HepG2 (cell line): ENCODE measurements at regions not wholly inside any gene's neighbourhood (a gene's known extent, or its start where the extent isn't known, plus 50 kb on each side); places are given as distances from the start of the nearest gene placed in this dataset.

ENCODE experiments used
- FOXO1 ChIP-seq: sonication (generic); formaldehyde crosslinking; IDR thresholded peaks from 2 replicates; pipeline ENCODE4 v1.4.0; 2020; ENCODE audit warnings: missing genetic modification reagents
- JUN ChIP-seq: sonication (generic); formaldehyde crosslinking; IDR thresholded peaks from 2 replicates; pipeline ENCODE4 v1.4.0; 2020; ENCODE audit warnings: mild to moderate bottlenecking, missing genetic modification reagents
- MIER2 ChIP-seq: IDR thresholded peaks from 2 replicates; pipeline ENCODE4 v1.6.1; 2016; ENCODE audit warnings: missing biosample characterization, missing genetic modification reagents
- ZIK1 ChIP-seq: sonication (generic); formaldehyde crosslinking; IDR thresholded peaks from 2 replicates; pipeline ENCODE4 v1.5.0; 2020; ENCODE audit warnings: mild to moderate bottlenecking, low read depth, missing genetic modification reagents, borderline replicate concordance
- ZNF891 ChIP-seq: sonication (generic); formaldehyde crosslinking; IDR thresholded peaks from 2 replicates; pipeline ENCODE4 v1.5.0; 2020; ENCODE audit warnings: mild to moderate bottlenecking, missing genetic modification reagents
- TF ChIP-seq, protein P1 (sequence below): sonication (generic); formaldehyde crosslinking; IDR thresholded peaks from 2 replicates; pipeline ENCODE4 v1.5.0; 2020; ENCODE audit warnings: mild to moderate bottlenecking, missing genetic modification reagents, borderline replicate concordance
- TF ChIP-seq, protein P2 (sequence below): sonication (generic); formaldehyde crosslinking; IDR thresholded peaks from 2 replicates; pipeline ENCODE4 v1.5.1; 2020; ENCODE audit warnings: missing genetic modification reagents, mild to moderate bottlenecking, borderline replicate concordance
- TF ChIP-seq, protein P3 (sequence below): sonication (generic); formaldehyde crosslinking; IDR thresholded peaks from 2 replicates; pipeline ENCODE4 v1.4.0; 2020; ENCODE audit warnings: missing genetic modification reagents

DNA sequence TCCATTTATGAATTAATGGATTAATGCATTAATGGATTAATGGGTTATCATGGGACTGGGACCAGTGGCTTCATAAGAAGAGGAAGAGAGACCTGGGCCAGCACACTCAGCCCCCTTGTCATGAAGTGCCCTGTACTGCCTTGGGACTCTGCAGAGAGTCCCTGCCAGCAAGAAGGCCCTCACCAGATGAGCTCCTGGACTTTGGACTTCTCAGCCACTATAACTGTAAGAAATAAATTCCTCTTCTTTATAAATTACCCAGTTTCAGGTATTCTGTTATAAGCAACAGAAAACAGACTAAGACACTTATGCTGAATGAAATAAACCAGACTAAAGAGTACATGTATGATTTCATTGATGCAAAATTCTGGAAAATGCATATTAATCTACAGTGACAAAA lies 119.4 kb upstream of the MSX1 start (continued):
- TF ChIP-seq, protein P1, sequence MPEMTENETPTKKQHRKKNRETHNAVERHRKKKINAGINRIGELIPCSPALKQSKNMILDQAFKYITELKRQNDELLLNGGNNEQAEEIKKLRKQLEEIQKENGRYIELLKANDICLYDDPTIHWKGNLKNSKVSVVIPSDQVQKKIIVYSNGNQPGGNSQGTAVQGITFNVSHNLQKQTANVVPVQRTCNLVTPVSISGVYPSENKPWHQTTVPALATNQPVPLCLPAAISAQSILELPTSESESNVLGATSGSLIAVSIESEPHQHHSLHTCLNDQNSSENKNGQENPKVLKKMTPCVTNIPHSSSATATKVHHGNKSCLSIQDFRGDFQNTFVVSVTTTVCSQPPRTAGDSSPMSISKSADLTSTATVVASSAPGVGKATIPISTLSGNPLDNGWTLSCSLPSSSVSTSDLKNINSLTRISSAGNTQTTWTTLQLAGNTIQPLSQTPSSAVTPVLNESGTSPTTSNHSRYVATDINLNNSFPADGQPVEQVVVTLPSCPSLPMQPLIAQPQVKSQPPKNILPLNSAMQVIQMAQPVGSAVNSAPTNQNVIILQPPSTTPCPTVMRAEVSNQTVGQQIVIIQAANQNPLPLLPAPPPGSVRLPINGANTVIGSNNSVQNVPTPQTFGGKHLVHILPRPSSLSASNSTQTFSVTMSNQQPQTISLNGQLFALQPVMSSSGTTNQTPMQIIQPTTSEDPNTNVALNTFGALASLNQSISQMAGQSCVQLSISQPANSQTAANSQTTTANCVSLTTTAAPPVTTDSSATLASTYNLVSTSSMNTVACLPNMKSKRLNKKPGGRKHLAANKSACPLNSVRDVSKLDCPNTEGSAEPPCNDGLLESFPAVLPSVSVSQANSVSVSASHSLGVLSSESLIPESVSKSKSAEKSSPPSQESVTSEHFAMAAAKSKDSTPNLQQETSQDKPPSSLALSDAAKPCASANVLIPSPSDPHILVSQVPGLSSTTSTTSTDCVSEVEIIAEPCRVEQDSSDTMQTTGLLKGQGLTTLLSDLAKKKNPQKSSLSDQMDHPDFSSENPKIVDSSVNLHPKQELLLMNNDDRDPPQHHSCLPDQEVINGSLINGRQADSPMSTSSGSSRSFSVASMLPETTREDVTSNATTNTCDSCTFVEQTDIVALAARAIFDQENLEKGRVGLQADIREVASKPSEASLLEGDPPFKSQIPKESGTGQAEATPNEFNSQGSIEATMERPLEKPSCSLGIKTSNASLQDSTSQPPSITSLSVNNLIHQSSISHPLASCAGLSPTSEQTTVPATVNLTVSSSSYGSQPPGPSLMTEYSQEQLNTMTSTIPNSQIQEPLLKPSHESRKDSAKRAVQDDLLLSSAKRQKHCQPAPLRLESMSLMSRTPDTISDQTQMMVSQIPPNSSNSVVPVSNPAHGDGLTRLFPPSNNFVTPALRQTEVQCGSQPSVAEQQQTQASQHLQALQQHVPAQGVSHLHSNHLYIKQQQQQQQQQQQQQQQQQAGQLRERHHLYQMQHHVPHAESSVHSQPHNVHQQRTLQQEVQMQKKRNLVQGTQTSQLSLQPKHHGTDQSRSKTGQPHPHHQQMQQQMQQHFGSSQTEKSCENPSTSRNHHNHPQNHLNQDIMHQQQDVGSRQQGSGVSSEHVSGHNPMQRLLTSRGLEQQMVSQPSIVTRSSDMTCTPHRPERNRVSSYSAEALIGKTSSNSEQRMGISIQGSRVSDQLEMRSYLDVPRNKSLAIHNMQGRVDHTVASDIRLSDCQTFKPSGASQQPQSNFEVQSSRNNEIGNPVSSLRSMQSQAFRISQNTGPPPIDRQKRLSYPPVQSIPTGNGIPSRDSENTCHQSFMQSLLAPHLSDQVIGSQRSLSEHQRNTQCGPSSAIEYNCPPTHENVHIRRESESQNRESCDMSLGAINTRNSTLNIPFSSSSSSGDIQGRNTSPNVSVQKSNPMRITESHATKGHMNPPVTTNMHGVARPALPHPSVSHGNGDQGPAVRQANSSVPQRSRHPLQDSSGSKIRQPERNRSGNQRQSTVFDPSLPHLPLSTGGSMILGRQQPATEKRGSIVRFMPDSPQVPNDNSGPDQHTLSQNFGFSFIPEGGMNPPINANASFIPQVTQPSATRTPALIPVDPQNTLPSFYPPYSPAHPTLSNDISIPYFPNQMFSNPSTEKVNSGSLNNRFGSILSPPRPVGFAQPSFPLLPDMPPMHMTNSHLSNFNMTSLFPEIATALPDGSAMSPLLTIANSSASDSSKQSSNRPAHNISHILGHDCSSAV (CRISPR knock-in tag) = no peak
- TF ChIP-seq MIER2 (no peak), JUN (CRISPR knock-in tag) (no peak), ZNF891 (CRISPR knock-in tag) (no peak), FOXO1 (no peak), ZIK1 (no peak)
- TF ChIP-seq, protein P2, sequence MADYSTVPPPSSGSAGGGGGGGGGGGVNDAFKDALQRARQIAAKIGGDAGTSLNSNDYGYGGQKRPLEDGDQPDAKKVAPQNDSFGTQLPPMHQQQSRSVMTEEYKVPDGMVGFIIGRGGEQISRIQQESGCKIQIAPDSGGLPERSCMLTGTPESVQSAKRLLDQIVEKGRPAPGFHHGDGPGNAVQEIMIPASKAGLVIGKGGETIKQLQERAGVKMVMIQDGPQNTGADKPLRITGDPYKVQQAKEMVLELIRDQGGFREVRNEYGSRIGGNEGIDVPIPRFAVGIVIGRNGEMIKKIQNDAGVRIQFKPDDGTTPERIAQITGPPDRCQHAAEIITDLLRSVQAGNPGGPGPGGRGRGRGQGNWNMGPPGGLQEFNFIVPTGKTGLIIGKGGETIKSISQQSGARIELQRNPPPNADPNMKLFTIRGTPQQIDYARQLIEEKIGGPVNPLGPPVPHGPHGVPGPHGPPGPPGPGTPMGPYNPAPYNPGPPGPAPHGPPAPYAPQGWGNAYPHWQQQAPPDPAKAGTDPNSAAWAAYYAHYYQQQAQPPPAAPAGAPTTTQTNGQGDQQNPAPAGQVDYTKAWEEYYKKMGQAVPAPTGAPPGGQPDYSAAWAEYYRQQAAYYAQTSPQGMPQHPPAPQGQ (CRISPR knock-in tag) = no peak
- TF ChIP-seq, protein P3, sequence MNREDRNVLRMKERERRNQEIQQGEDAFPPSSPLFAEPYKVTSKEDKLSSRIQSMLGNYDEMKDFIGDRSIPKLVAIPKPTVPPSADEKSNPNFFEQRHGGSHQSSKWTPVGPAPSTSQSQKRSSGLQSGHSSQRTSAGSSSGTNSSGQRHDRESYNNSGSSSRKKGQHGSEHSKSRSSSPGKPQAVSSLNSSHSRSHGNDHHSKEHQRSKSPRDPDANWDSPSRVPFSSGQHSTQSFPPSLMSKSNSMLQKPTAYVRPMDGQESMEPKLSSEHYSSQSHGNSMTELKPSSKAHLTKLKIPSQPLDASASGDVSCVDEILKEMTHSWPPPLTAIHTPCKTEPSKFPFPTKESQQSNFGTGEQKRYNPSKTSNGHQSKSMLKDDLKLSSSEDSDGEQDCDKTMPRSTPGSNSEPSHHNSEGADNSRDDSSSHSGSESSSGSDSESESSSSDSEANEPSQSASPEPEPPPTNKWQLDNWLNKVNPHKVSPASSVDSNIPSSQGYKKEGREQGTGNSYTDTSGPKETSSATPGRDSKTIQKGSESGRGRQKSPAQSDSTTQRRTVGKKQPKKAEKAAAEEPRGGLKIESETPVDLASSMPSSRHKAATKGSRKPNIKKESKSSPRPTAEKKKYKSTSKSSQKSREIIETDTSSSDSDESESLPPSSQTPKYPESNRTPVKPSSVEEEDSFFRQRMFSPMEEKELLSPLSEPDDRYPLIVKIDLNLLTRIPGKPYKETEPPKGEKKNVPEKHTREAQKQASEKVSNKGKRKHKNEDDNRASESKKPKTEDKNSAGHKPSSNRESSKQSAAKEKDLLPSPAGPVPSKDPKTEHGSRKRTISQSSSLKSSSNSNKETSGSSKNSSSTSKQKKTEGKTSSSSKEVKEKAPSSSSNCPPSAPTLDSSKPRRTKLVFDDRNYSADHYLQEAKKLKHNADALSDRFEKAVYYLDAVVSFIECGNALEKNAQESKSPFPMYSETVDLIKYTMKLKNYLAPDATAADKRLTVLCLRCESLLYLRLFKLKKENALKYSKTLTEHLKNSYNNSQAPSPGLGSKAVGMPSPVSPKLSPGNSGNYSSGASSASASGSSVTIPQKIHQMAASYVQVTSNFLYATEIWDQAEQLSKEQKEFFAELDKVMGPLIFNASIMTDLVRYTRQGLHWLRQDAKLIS = no peak
